OCI-LY7 (cell line): ENCODE measurements at regions not wholly inside any gene's neighbourhood (a gene's known extent, or its start where the extent isn't known, plus 50 kb on each side); places are given as distances from the start of the nearest gene placed in this dataset.

ENCODE experiments used
- BruUV-seq: library from RNA; stranded (reverse); fragments of 400-500 nt; replicated peaks from 2 replicates; lab custom pipeline; 2021; lab: Mats Ljungman, UMichigan
- CTCF ChIA-PET: fragments of 300-600 bp; sonication (Branson Sonifier 250); formaldehyde crosslinking; loops from one replicate; lab custom pipeline; 2022; ENCODE audit warnings: antibody characterized with exemption; ENCODE audit not compliant: unreplicated experiment; lab: Charles Lee
- POLR2A ChIA-PET: fragments of 300-600 bp; sonication (Branson Sonifier 250); formaldehyde crosslinking; loops from one replicate; lab custom pipeline; 2022; ENCODE audit warnings: antibody characterized with exemption; lab: Charles Lee
- DNase-seq: peaks from one replicate; pipeline ENCODE4 v3.0.0-alpha.2; 2015; ENCODE audit warnings: low spot score
- H2AFZ ChIP-seq: fragments of 200-600 bp; sonication (generic), shearing (Covaris generic); 2 replicates; pipeline ENCODE4 v1.6.1; 2014; ENCODE audit warnings: mild to moderate bottlenecking, antibody characterized with exemption, low read length, moderate library complexity
- H3K27ac ChIP-seq: fragments of 200-600 bp; sonication (generic); 2 replicates; pipeline ENCODE4 v1.5.1; 2014; ENCODE audit warnings: mixed run types, low read depth, mild to moderate bottlenecking, moderate library complexity, low read length, inconsistent platforms; ENCODE audit not compliant: poor library complexity, severe bottlenecking
- H3K36me3 ChIP-seq: fragments of 200-600 bp; sonication (generic); 2 replicates; pipeline ENCODE4 v1.6.1; 2014; ENCODE audit warnings: mild to moderate bottlenecking, antibody characterized with exemption, low read length, moderate library complexity, mixed read lengths; ENCODE audit not compliant: insufficient read depth
- H3K4me1 ChIP-seq: fragments of 200-600 bp; sonication (generic); 2 replicates; pipeline ENCODE4 v1.5.1; 2014; ENCODE audit warnings: mild to moderate bottlenecking, low read length; ENCODE audit not compliant: insufficient read depth, poor library complexity, severe bottlenecking
- H3K4me2 ChIP-seq: fragments of 200-600 bp; sonication (generic); 2 replicates; pipeline ENCODE4 v1.6.1; 2014; ENCODE audit warnings: mild to moderate bottlenecking, low read length
- H3K4me3 ChIP-seq: fragments of 200-600 bp; sonication (generic); 2 replicates; pipeline ENCODE4 v1.5.1; 2014; ENCODE audit warnings: mild to moderate bottlenecking, low read depth, low read length; ENCODE audit not compliant: poor library complexity, severe bottlenecking
- H3K79me2 ChIP-seq: fragments of 200-600 bp; sonication (generic); 2 replicates; pipeline ENCODE4 v1.6.1; 2016; ENCODE audit warnings: low read depth, mild to moderate bottlenecking, low read length, moderate library complexity, mixed read lengths; ENCODE audit not compliant: insufficient read depth
- H3K9me2 ChIP-seq: fragments of 200-600 bp; sonication (generic); 2 replicates; pipeline ENCODE4 v1.6.1; 2016; ENCODE audit warnings: mild to moderate bottlenecking, low read length, mixed read lengths; ENCODE audit not compliant: insufficient read depth
- H3K9me3 ChIP-seq: fragments of 200-600 bp; sonication (generic); 2 replicates; pipeline ENCODE4 v1.6.1; 2014; ENCODE audit warnings: mild to moderate bottlenecking, mixed run types, low read length, mixed read lengths
- H4K20me1 ChIP-seq: fragments of 200-600 bp; sonication (generic); 2 replicates; pipeline ENCODE4 v1.6.1; 2014; ENCODE audit warnings: mild to moderate bottlenecking, antibody characterized with exemption, low read length, moderate library complexity, mixed read lengths; ENCODE audit not compliant: insufficient read depth
- EZH2phosphoT487 ChIP-seq: fragments of 200-600 bp; sonication (generic); IDR thresholded peaks from 2 replicates; pipeline ENCODE4 v1.6.1; 2018; ENCODE audit warnings: low read depth, borderline replicate concordance, mild to moderate bottlenecking, mixed run types, antibody characterized with exemption, low read length, moderate library complexity, mixed read lengths
- intact Hi-C: fragments of 100-400 bp; cut with micrococcal nuclease; formaldehyde crosslinking; loops from one replicate; pipeline ENCODE4 v1.10.0; 2022; ENCODE audit not compliant: unreplicated experiment
- TF ChIP-seq, protein P1 (sequence below): fragments of 200-600 bp; sonication (generic); conservative IDR thresholded peaks from 2 replicates; pipeline ENCODE4 v1.5.1; 2014; ENCODE audit warnings: mild to moderate bottlenecking, antibody characterized with exemption, low read length, moderate library complexity, mixed read lengths

DNA sequence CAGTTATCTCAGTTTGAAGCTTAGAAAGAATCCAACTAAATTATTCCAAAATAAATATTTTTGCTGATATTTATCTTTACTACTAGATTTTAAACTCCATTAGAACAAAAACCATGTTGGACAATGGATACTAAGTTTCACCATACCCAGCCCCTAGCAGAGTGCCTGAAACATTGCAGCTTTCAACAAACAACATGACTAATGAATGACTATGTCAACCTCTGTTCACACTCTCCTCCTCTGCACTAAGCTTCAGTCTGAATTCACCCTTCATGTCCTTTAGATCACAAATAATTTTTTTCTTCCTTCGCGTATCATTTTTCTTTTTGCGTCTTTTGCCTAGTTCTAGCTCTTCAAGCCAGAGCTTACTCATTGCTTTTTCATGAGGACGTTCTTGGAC is 315.2 kb downstream of the PCDH10 start:
- no peak for DNase-seq
- intact Hi-C loops, result no loop called here
- H3K4me2 ChIP-seq, result no peak overlapping the region
- H3K9me2 ChIP-seq, result no peaks in the 10 kb centered on the region
- POLR2A ChIA-PET, result interaction anchor here (0.8 kb wide), 1 partner anchor 11 kb away, joined by 3 read pairs; no protein-coding TSS in a partner anchor
- H3K79me2 ChIP-seq, result no peaks in the 10 kb centered on the region
- no peak overlapping the region for H3K27ac ChIP-seq
- H2AFZ ChIP-seq, result no peak overlapping the region
- CTCF ChIA-PET, result no interaction called here
- no peaks in the 10 kb centered on the region for H4K20me1 ChIP-seq
- H3K4me3 ChIP-seq, result no peak overlapping the region
- BruUV-seq, result no TSS peak
- no peaks in the 10 kb centered on the region for H3K9me3 ChIP-seq
- H3K36me3 ChIP-seq, result no peaks in the 10 kb centered on the region
- H3K4me1 ChIP-seq, result no peaks in the 10 kb centered on the region
- TF ChIP-seq, protein P1, sequence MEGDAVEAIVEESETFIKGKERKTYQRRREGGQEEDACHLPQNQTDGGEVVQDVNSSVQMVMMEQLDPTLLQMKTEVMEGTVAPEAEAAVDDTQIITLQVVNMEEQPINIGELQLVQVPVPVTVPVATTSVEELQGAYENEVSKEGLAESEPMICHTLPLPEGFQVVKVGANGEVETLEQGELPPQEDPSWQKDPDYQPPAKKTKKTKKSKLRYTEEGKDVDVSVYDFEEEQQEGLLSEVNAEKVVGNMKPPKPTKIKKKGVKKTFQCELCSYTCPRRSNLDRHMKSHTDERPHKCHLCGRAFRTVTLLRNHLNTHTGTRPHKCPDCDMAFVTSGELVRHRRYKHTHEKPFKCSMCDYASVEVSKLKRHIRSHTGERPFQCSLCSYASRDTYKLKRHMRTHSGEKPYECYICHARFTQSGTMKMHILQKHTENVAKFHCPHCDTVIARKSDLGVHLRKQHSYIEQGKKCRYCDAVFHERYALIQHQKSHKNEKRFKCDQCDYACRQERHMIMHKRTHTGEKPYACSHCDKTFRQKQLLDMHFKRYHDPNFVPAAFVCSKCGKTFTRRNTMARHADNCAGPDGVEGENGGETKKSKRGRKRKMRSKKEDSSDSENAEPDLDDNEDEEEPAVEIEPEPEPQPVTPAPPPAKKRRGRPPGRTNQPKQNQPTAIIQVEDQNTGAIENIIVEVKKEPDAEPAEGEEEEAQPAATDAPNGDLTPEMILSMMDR, result no peak
- TF ChIP-seq EZH2phosphoT487, result no peak

DNA sequence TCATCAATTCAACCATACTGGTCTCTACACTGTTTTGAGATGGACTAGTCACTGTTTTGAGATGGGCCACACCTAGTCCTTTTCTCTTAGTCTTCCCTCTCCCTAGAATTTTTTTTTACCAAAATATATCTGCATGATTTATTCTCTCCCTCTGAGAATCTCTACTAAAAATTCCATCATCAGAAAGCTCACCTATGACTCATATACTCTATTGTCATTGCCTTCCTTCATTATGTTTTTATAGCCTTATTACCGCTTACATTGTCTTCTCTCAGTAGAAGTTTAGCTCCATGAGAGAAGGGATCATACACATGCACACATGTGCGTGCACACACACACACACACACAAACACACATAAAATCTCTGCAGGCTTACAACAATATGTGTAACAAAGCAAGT is 303.6 kb downstream of the PCDH10 start:
- Histone ChIP-seq H3K4me1 (no peaks in the 10 kb centered on the region), H4K20me1 (no peaks in the 10 kb centered on the region), H3K79me2 (no peaks in the 10 kb centered on the region), H3K9me2 (no peaks in the 10 kb centered on the region), H3K9me3 (no peaks in the 10 kb centered on the region), H2AFZ (no peak overlapping the region), H3K27ac (no peak overlapping the region), H3K4me2 (no peak overlapping the region), H3K36me3 (no peaks in the 10 kb centered on the region), H3K4me3 (no peak overlapping the region)
- no peak for DNase-seq
- CTCF ChIA-PET, result no interaction called here
- POLR2A ChIA-PET, result no interaction called here
- intact Hi-C loops, result no loop called here
- no peak for TF ChIP-seq EZH2phosphoT487
- TF ChIP-seq, protein P1, result no peak
- no TSS peak for BruUV-seq

DNA sequence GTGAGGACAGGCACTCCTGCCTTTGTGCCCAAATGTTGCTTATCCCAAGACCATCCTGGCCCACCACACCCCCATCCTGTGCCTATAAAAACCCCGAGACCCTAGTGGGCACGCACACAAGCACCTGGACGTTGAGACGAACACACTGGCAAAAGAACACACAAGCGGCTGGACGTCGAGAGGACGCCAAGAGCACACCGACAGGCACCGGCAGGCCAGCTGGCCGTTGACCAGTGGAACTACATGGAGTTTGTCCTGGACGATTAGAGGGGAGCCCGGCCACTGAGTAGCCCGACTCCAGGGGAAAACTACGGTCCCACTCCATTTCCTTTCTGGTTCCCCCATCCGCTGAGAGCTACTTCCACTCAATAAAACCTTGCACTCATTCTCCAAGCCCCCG is 301.7 kb downstream of the PCDH10 start:
- no peak for DNase-seq
- ChIA-PET POLR2A (no interaction called here), CTCF (no interaction called here)
- no peak overlapping the region for H2AFZ ChIP-seq
- H3K4me3 ChIP-seq, result no peak overlapping the region
- TF ChIP-seq, protein P1, result no peak
- no peak for TF ChIP-seq EZH2phosphoT487
- H3K9me2 ChIP-seq, result no peaks in the 10 kb centered on the region
- no peaks in the 10 kb centered on the region for H3K9me3 ChIP-seq
- H3K79me2 ChIP-seq, result no peaks in the 10 kb centered on the region
- H4K20me1 ChIP-seq, result no peaks in the 10 kb centered on the region
- no peaks in the 10 kb centered on the region for H3K4me1 ChIP-seq
- H3K4me2 ChIP-seq, result no peak overlapping the region
- H3K36me3 ChIP-seq, result no peaks in the 10 kb centered on the region
- BruUV-seq, result no TSS peak
- intact Hi-C loops, result no loop called here
- no peak overlapping the region for H3K27ac ChIP-seq
